ENCODE measurements at regions not wholly inside any gene's neighbourhood (a gene's known extent, or its start where the extent isn't known, plus 50 kb on each side); places are given as distances from the start of the nearest gene placed in this dataset.

GRCh38 chr1:222031318-222031717 is 289.4 kb upstream of the DUSP10 start:
- TF ChIP-seq CTCF (conservative IDR thresholded peaks at IDR 0.05; ENCODE audit: low read depth, low read length) = no peak
- TF ChIP-seq EZH2 (IDR thresholded peaks at IDR 0.05; ENCODE audit: low read length, unreplicated experiment) = no peak

Measured in PC-3 (cell line).